B cell (primary cell): ENCODE measurements at regions not wholly inside any gene's neighbourhood (a gene's known extent, or its start where the extent isn't known, plus 50 kb on each side); places are given as distances from the start of the nearest gene placed in this dataset.

Source experiments
- ATAC-seq: fragments of 200-7000 bp; cut with Tn5 transposase; one replicate; pipeline ENCODE4 v1.10.0; 2021; ENCODE audit warnings: low read depth, mild to moderate bottlenecking, moderate number of reproducible peaks, moderate library complexity
- CTCF ChIA-PET: fragments of 350-600 bp; sonication (Branson Sonifier 250); formaldehyde crosslinking; loops from one replicate; lab custom pipeline; 2021; ENCODE audit warnings: antibody characterized with exemption, inconsistent platforms; lab: Charles Lee
- POLR2A ChIA-PET: fragments of 350-600 bp; sonication (Branson Sonifier 250); formaldehyde crosslinking; loops from one replicate; lab custom pipeline; 2021; ENCODE audit warnings: antibody characterized with exemption; lab: Charles Lee
- DNase-seq: peaks from one replicate; pipeline ENCODE4 v3.0.0; 2013
- H2AFZ ChIP-seq: 2 replicates; pipeline ENCODE4 v1.6.1; 2012; ENCODE audit warnings: mild to moderate bottlenecking, low read depth, low read length; ENCODE audit not compliant: insufficient read depth, poor library complexity, severe bottlenecking
- H3K27ac ChIP-seq, 2 donors: 1 replicate in 1 of 2; 2 replicates in 1 of 2; pipeline ENCODE4 v1.5.1; 2012 to 2013; ENCODE audit warnings: low read length in 2 of 2, mild to moderate bottlenecking in 2 of 2, moderate library complexity in 1 of 2
- H3K27me3 ChIP-seq, 4 experiments: fragments of 200-600 bp in 1 of 4; sonication (generic) in 1 of 4; replicated peaks in 1 of 4; 1 replicate in 2 of 4; 2 replicates in 2 of 4; pipeline versions ENCODE4 v1.6.1 to v1.7.0; 2013 to 2016; ENCODE audit warnings: low read length in 3 of 4, mild to moderate bottlenecking in 2 of 4, mixed read lengths in 1 of 4, moderate library complexity in 1 of 4; ENCODE audit not compliant: insufficient read depth in 4 of 4, control insufficient read depth in 3 of 4; ENCODE audit errors: control extremely low read depth in 1 of 4
- H3K36me3 ChIP-seq, 2 experiments: replicated peaks in 1 of 2; 1 replicate in 1 of 2; 2 replicates in 1 of 2; pipeline versions ENCODE4 v1.6.1 to v1.7.1; 2013; ENCODE audit warnings: low read length in 1 of 2; ENCODE audit not compliant: insufficient read depth in 2 of 2, control insufficient read depth in 1 of 2; ENCODE audit errors: control extremely low read depth in 1 of 2, extremely low read depth in 1 of 2
- H3K4me1 ChIP-seq, 2 donors: fragments of 200-600 bp in 1 of 2; sonication (generic) in 1 of 2; 1 replicate in 1 of 2; 2 replicates in 1 of 2; pipeline versions ENCODE4 v1.5.1 to v1.6.1; 2013 to 2017; ENCODE audit warnings: low read length in 2 of 2; ENCODE audit not compliant: control insufficient read depth in 2 of 2, insufficient read depth in 2 of 2
- H3K4me2 ChIP-seq: replicated peaks from 2 replicates; pipeline ENCODE3; 2012; ENCODE audit warnings: mild to moderate bottlenecking, low read depth, low read length; ENCODE audit not compliant: poor library complexity, severe bottlenecking
- H3K4me3 ChIP-seq, 5 experiments: fragments of 200-600 bp in 1 of 5; sonication (generic) in 1 of 5; 1 replicate in 3 of 5; 2 replicates in 2 of 5; pipeline versions ENCODE4 v1.5.1 to v1.7.0; 2011 to 2016; ENCODE audit warnings: low read length in 4 of 5, mild to moderate bottlenecking in 4 of 5, low read depth in 2 of 5, control low read depth in 1 of 5, moderate library complexity in 1 of 5; ENCODE audit not compliant: insufficient read depth in 1 of 5; ENCODE audit errors: control extremely low read depth in 1 of 5, extremely low read depth in 1 of 5
- H3K79me2 ChIP-seq: fragments of 200-600 bp; sonication (generic); one replicate; pipeline ENCODE4 v1.6.0; 2016; ENCODE audit warnings: low read length; ENCODE audit not compliant: control insufficient read depth, insufficient read depth
- H3K9ac ChIP-seq: fragments of 200-600 bp; sonication (generic); 2 replicates; pipeline ENCODE4 v1.6.1; 2017; ENCODE audit warnings: mild to moderate bottlenecking, low read length, moderate library complexity
- H3K9me3 ChIP-seq, 3 donors: one replicate each; pipeline versions ENCODE4 v1.6.1 to v1.7.1; 2013; ENCODE audit warnings: low read length in 2 of 3; ENCODE audit not compliant: control insufficient read depth in 2 of 3, insufficient read depth in 1 of 3; ENCODE audit errors: control extremely low read depth in 1 of 3
- H4K20me1 ChIP-seq: 2 replicates; pipeline ENCODE4 v1.6.0; 2012; ENCODE audit warnings: mild to moderate bottlenecking, low read length; ENCODE audit not compliant: insufficient read depth, control insufficient read depth, poor library complexity, severe bottlenecking
- H3K27ac Mint-ChIP-seq: one replicate; pipeline ENCODE4 v1.8.0; 2021; ENCODE audit warnings: mixed read lengths
- H3K27me3 Mint-ChIP-seq: one replicate; pipeline ENCODE4 v1.8.0; 2021; ENCODE audit warnings: mixed read lengths
- H3K4me1 Mint-ChIP-seq: one replicate; pipeline ENCODE4 v1.8.0; 2021; ENCODE audit warnings: mixed read lengths
- H3K4me3 Mint-ChIP-seq: one replicate; pipeline ENCODE4 v1.8.0; 2021; ENCODE audit warnings: mixed read lengths
- H3K9me3 Mint-ChIP-seq: one replicate; pipeline ENCODE4 v1.8.0; 2022; ENCODE audit warnings: mixed read lengths; ENCODE audit not compliant: insufficient read depth
- CTCF ChIP-seq: fragments of 200-600 bp; IDR thresholded peaks from one replicate; pipeline ENCODE4 v1.8.0; 2022; ENCODE audit warnings: antibody characterized with exemption, mild to moderate bottlenecking
- EZH2 ChIP-seq: IDR thresholded peaks from 2 replicates; pipeline ENCODE4 v1.6.1; 2012; ENCODE audit warnings: borderline replicate concordance, low read depth, mild to moderate bottlenecking, moderate library complexity, low read length; ENCODE audit not compliant: insufficient read depth, poor library complexity, severe bottlenecking
- WGBS: methylation state at CpG from one replicate; pipeline ENCODE4 v1.1.5; 2013; ENCODE audit warnings: missing lambda C conversion rate; ENCODE audit not compliant: insufficient coverage; 5-methylcytosine and 5-hydroxymethylcytosine counted together
- intact Hi-C: fragments of 100-400 bp; cut with micrococcal nuclease; formaldehyde crosslinking; loops from one replicate; pipeline ENCODE4 v1.10.0; 2022

- DNase-seq (no peak), ATAC-seq (no peak)
- Histone ChIP-seq H3K9ac (no peak overlapping the region), H3K4me1 (no peaks in the 10 kb centered on the region), H3K27me3 (no peaks in the 10 kb centered on the region), H4K20me1 (no peaks in the 10 kb centered on the region), H3K4me2 (no peak overlapping the region), H3K36me3 (no peaks in the 10 kb centered on the region), H3K27ac (no peak overlapping the region), H3K79me2 (no peaks in the 10 kb centered on the region), H3K9me3 (no peaks in the 10 kb centered on the region), H3K4me3 (no peak overlapping the region), H2AFZ (no peak overlapping the region)
- Mint-ChIP-seq H3K27ac (no peak overlapping the region), H3K4me1 (no peaks in the 10 kb centered on the region), H3K27me3 (no peaks in the 10 kb centered on the region), H3K9me3 (no peaks in the 10 kb centered on the region), H3K4me3 (no peak overlapping the region)
- ChIA-PET CTCF (no interaction called here), POLR2A (no interaction called here)
- WGBS = 73% methylated on average over 9 of the region's 10 CpGs
- intact Hi-C loops = no loop called here
- no peak for TF ChIP-seq EZH2
- TF ChIP-seq CTCF = no peak
These were observed 81.6 kb downstream of the FOXA2 start for GRCh38 chr20:22502731-22503191.

DNA sequence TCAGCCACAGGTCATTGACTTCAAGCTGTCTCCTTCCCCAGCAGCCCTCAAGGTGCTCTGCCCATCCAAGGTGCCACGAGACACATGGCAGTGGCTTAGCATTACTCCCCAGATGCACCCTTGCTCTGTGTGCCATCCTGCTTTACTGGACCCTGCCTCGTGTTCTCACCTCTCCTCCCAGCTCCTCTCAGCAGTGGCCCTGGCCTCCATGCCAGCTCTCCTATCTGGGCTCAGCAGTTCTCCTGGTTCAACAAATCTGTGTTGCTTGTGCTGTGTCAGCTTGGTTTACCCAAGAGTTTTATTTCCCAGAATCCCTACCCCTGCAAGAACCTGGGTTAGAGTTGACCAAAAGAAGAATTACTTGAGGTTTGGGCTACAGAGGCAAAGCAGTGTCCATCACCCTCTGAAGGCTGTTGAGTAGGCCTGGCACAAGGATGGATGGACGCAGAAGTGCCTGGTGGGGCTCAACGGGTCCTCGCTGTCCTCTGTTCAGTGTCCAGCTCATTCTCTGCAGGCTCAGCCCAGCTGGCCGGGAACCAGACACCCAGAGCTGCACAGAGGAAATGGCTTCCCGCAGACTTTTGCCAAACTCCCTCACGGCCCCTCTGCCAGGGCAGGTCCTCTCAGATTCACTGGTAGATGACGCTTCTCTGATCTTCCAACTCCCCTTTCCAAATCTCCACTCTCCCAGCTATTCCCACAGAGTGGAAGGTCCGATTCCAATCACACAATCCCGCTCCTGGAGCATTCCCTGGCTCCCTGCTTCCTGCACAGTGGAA lies 82.6 kb downstream of the FOXA2 start:
- Histone ChIP-seq H4K20me1 (no peaks in the 10 kb centered on the region), H3K4me3 (no peak overlapping the region), H3K4me2 (no peak overlapping the region), H3K4me1 (no peaks in the 10 kb centered on the region), H3K9ac (no peak overlapping the region), H3K36me3 (no peaks in the 10 kb centered on the region), H3K27ac (no peak overlapping the region), H3K27me3 (no peaks in the 10 kb centered on the region), H3K79me2 (no peaks in the 10 kb centered on the region), H2AFZ (no peak overlapping the region), H3K9me3 (no peaks in the 10 kb centered on the region)
- Mint-ChIP-seq H3K4me3 (no peak overlapping the region), H3K27me3 (no peaks in the 10 kb centered on the region), H3K4me1 (no peaks in the 10 kb centered on the region), H3K9me3 (no peaks in the 10 kb centered on the region), H3K27ac (no peak overlapping the region)
- CTCF ChIA-PET = no interaction called here
- POLR2A ChIA-PET = no interaction called here
- ATAC-seq = no peak
- TF ChIP-seq EZH2 (no peak), CTCF (no peak)
- 87% methylated on average over 11 of the region's 11 CpGs for WGBS
- DNase-seq = no peak
- intact Hi-C loops = no loop called here
